Heart left ventricle (tissue), 16 donors: ENCODE measurements at regions not wholly inside any gene's neighbourhood (a gene's known extent, or its start where the extent isn't known, plus 50 kb on each side); places are given as distances from the start of the nearest gene placed in this dataset.
A peak's percentile ranks its signal among the peaks of the same experiment; 100 is the strongest.

Source experiments
- ATAC-seq, 4 donors: fragments of 200-7000 bp; cut with Tn5 transposase; one replicate each; pipeline ENCODE4 v1.9.1; 2020 to 2022; ENCODE audit warnings: moderate library complexity in 4 of 4, mild to moderate bottlenecking in 3 of 4, moderate number of reproducible peaks in 1 of 4
- DNase-seq, 5 donors: peaks; one replicate each; pipeline ENCODE4 v3.0.0-alpha.2; 2020
- H3K27ac ChIP-seq, 12 donors: fragments of 200-600 bp; sonication (generic) in 4 of 12; one replicate each; pipeline versions ENCODE4 v1.5.0 to v1.8.0; 2016 to 2022; ENCODE audit warnings: mild to moderate bottlenecking in 2 of 12
- H3K27me3 ChIP-seq, 9 donors: fragments of 200-600 bp; sonication (generic) in 2 of 9; one replicate each; pipeline versions ENCODE4 v1.5.1 to v1.8.0; 2016 to 2022; ENCODE audit warnings: mild to moderate bottlenecking in 3 of 9
- H3K36me3 ChIP-seq, 9 donors: fragments of 200-600 bp; sonication (generic) in 2 of 9; one replicate each; pipeline versions ENCODE4 v1.5.0 to v1.8.0; 2018 to 2022; ENCODE audit warnings: mild to moderate bottlenecking in 2 of 9
- H3K4me1 ChIP-seq, 12 donors: fragments of 200-600 bp; sonication (generic) in 4 of 12; one replicate each; pipeline versions ENCODE4 v1.5.0 to v1.8.0; 2016 to 2022; ENCODE audit warnings: mild to moderate bottlenecking in 3 of 12
- H3K4me3 ChIP-seq, 12 donors: fragments of 200-600 bp; sonication (generic) in 4 of 12; one replicate each; pipeline versions ENCODE4 v1.5.0 to v1.8.0; 2017 to 2022; ENCODE audit warnings: mild to moderate bottlenecking in 9 of 12, moderate library complexity in 4 of 12
- H3K9me3 ChIP-seq, 12 donors: fragments of 200-600 bp; sonication (generic) in 4 of 12; one replicate each; pipeline versions ENCODE4 v1.5.0 to v1.8.0; 2016 to 2022; ENCODE audit warnings: mild to moderate bottlenecking in 1 of 12
- POLR2A ChIP-seq, 2 donors: fragments of 450-650 bp; IDR thresholded peaks; one replicate each; pipeline ENCODE4 v1.6.1; 2017; ENCODE audit warnings: antibody characterized with exemption in 2 of 2, mild to moderate bottlenecking in 2 of 2, moderate library complexity in 2 of 2
- WGBS, 4 donors: extraction: QIAGEN DNeasy Blood & Tissue Kit in 2 of 4; methylation state at CpG; one replicate each; pipeline versions ENCODE4 v1.1.5 to v1.1.7; 2013 to 2018; 5-methylcytosine and 5-hydroxymethylcytosine counted together
- intact Hi-C, 10 donors: fragments of 100-400 bp; cut with DNase I; formaldehyde crosslinking; loops; one replicate each; pipeline versions ENCODE4 v1.11.1 to v1.14.2; 2022
- TF ChIP-seq, protein P1 (sequence below), 12 donors: fragments of 200-600 bp; sonication (generic) in 4 of 12; IDR thresholded peaks; one replicate each; pipeline versions ENCODE4 v1.5.0 to v1.8.0; 2018 to 2022; ENCODE audit warnings: antibody characterized with exemption in 12 of 12, mild to moderate bottlenecking in 5 of 12
- donor health status: ischemic (EF 13 %, LVEDD 7.1; RV severe dilation, severe dysfunction).
- donor health status: healthy with polysubstance abuse.
- donor health status: DM: no; HTN: yes; CAD: no.
- donor health status: DM: no; HTN: no; CAD: no.
- donor health status: ischemic (EF 25% LVEDD 6.9; RV normal size, moderate dysfunction).
- donor health status: ischemic (EF 25% LVEDD 5.7; RV mildly dilated, moderate dysfunction).
- donor health status: healthy.
- donor health status: DM: yes; HTN: yes; CAD: no.
- donor health status: ischemic (EF 35%, LVEDD 5.7; RV mildly dilated, moderate dysfunction).
- donor health status: nonischemic (EF 11% LVEDD 7.7; RV severe dilation, severe dysfunction).
- donor health status: DM: yes; HTN: yes; CAD: no.
- donor health status: PGD.
- donor health status: ischemic (EF 29% LVEDD 5.4; RV normal size, mild dysfunction).
- donor health status: nonischemic (EF 23%, LVEDD 6.1; RV moderate dilation, normal function).

DNA sequence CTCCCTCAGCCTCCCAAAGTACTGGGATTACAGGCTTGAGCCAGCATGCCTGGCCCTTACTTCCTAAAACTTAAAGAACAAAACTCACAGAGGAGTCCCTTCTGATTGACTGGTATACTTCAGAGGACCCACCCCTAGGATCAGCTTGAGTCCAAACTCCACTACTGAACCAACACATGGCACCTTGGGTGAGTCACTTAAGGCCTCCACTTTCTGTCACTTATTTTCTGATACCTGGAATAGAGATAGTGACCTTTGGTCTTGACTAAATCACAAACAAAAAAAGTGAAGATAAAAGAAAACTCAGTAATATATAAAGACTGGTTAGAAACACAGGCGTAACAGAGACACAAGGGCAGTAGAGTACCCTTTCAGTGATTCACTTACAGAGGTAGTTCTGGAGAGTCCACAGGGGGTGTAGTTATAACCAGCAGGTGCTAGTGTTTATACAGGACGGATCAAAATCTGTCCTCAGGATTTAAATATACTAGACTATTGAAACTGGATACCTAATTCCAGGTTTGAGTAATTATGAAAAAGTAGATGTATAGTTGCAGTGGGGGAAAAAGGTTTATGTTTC is 274.3 kb upstream of the ANKRD55 start:
- TF ChIP-seq, protein P1, sequence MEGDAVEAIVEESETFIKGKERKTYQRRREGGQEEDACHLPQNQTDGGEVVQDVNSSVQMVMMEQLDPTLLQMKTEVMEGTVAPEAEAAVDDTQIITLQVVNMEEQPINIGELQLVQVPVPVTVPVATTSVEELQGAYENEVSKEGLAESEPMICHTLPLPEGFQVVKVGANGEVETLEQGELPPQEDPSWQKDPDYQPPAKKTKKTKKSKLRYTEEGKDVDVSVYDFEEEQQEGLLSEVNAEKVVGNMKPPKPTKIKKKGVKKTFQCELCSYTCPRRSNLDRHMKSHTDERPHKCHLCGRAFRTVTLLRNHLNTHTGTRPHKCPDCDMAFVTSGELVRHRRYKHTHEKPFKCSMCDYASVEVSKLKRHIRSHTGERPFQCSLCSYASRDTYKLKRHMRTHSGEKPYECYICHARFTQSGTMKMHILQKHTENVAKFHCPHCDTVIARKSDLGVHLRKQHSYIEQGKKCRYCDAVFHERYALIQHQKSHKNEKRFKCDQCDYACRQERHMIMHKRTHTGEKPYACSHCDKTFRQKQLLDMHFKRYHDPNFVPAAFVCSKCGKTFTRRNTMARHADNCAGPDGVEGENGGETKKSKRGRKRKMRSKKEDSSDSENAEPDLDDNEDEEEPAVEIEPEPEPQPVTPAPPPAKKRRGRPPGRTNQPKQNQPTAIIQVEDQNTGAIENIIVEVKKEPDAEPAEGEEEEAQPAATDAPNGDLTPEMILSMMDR (IDR thresholded peaks at IDR 0.05): no peak
- TF ChIP-seq POLR2A (IDR thresholded peaks at IDR 0.05): no peak
- H3K27me3 ChIP-seq: no peaks in the 10 kb centered on the region
- intact Hi-C loops: no loop called here
- DNase-seq: no peak
- H3K27ac ChIP-seq: no peak overlapping the region
- H3K9me3 ChIP-seq: peaks cover 0 to 3% (median 0%) of the 10 kb centered on the region in 12 donors
- peaks cover 0 to 18% (median 7%) of the 10 kb centered on the region in 12 donors for H3K4me1 ChIP-seq
- no peak overlapping the region for H3K4me3 ChIP-seq
- WGBS, 4 donors: 93 to 98% (median 95%) methylated on average over 2 of the region's 2 CpGs
- ATAC-seq: no peak
- no peaks in the 10 kb centered on the region for H3K36me3 ChIP-seq

DNA sequence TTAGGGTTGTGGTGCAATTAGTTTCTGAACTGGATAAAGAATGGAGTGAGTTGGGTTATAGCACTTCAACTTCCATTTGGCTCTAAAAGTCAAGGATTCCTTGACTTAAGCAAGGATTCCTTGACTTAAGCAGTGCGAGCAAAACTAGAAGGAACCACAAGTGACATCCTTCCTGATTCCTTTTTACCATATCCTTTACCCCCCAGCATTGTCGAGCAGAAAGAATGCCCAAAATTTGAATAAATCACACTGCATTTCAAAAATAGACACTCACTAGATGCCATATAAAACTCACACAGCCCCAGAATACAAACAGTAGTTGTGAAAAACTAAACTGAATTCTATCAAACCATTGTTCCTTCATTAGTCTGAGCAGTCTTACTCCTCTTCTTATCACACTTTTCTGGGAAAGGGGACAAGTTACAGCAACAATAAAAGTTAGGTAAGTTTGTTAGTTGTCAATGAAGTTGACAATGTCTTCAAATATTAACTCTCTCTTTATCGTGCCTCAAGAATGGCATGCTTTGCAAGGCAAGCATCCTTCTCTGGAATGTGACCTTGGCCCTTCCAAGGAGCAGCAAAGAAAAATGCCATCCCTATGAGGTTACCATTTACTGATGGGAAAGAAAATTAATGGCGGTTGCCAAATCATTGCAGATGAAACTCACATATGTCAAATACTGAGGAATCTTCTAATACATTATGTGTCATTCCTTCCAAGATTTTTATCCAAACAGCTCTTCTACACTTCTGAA is 273.3 kb upstream of the ANKRD55 start:
- TF ChIP-seq, protein P1 (IDR thresholded peaks at IDR 0.05): no peak
- no peak for TF ChIP-seq POLR2A (IDR thresholded peaks at IDR 0.05)
- Histone ChIP-seq H3K9me3 (peaks cover 0 to 3% (median 0%) of the 10 kb centered on the region in 12 donors), H3K4me1 (peaks cover 0 to 17% (median 7%) of the 10 kb centered on the region in 12 donors), H3K27me3 (no peaks in the 10 kb centered on the region), H3K4me3 (no peak overlapping the region), H3K27ac (no peak overlapping the region), H3K36me3 (no peaks in the 10 kb centered on the region)
- DNase-seq (no peak), ATAC-seq (no peak)
- intact Hi-C loops: no loop called here
- 68 to 78% (median 73%) methylated on average over 4 of the region's 4 CpGs for WGBS, 4 donors

DNA sequence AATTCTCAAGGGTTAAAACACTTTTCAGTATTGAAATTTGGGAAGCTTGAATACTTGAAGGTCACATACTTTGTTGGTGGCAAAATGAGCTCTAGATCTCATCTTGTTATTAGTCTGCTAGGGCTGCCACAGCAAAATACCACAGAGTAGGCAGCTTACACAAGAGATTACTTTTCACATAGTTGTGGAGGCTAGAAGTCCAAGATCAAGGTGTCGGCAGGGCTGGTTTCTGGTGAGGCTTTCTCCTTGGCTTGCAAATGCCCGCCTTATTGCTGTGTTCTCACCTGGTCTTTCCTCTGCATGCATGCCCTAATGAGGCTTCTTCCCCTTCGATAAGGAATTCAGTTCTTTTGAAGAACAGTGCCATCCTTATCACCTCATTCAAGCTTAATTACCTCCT is 270.8 kb upstream of the ANKRD55 start:
- intact Hi-C loops: no loop called here
- DNase-seq (no peak), ATAC-seq (no peak)
- WGBS, 4 donors: 91 to 98% (median 97%) methylated on average over 3 of the region's 3 CpGs
- Histone ChIP-seq H3K4me3 (no peak overlapping the region), H3K27ac (no peak overlapping the region), H3K36me3 (no peaks in the 10 kb centered on the region), H3K27me3 (no peaks in the 10 kb centered on the region), H3K9me3 (peaks cover 0 to 3% (median 0%) of the 10 kb centered on the region in 12 donors), H3K4me1 (peaks cover 0 to 27% (median 10%) of the 10 kb centered on the region in 12 donors)
- TF ChIP-seq POLR2A (IDR thresholded peaks at IDR 0.05): no peak
- TF ChIP-seq, protein P1 (IDR thresholded peaks at IDR 0.05): no peak

DNA sequence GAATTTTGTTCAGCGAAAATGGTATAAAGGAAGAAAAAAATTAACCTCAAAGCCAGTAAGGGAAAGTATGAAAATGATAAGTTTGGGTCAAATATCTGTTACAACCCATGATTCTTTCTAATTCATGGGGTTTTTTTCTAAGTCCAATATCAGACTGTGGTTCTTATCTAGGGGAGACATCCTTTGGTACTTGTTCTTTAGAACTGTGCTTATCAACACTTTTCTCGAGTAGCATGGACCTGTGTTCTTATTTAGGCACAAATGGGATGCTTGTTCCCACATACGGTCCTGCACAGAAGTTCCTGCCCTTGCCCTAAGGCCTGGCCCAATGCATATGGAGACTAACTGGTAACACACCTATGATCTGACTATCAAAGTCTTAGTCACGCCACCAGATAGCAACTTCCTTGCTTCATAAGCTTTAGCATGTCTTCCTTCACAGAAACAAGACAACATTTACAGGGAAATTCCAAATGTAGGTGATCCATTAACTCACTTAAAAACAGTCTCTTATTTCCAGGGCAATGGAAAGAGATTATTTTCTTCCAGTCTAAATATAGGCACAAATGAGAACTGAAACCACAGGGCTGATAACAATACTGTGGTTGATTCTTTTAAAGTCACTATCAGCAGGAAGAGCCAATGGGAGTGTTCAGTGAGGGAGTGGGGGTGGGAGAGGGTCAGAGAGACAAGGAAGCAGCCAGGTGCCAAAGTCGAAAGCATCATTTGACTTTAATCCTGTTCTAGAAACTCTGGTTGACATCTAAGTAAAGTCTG is 268.8 kb upstream of the ANKRD55 start:
- H3K27ac ChIP-seq: peak overlapping the region in 2 of 12 donors; percentile 32
- no peak overlapping the region for H3K4me3 ChIP-seq
- H3K4me1 ChIP-seq: peaks cover 0 to 35% (median 15%) of the 10 kb centered on the region in 12 donors
- DNase-seq (no peak), ATAC-seq (peak in 2 of 4 donors; percentile 66 to 81)
- H3K36me3 ChIP-seq: no peaks in the 10 kb centered on the region
- intact Hi-C loops: no loop called here
- TF ChIP-seq, protein P1 (IDR thresholded peaks at IDR 0.05): no peak
- no peak for TF ChIP-seq POLR2A (IDR thresholded peaks at IDR 0.05)
- peaks cover 0 to 3% (median 0%) of the 10 kb centered on the region in 12 donors for H3K9me3 ChIP-seq
- H3K27me3 ChIP-seq: no peaks in the 10 kb centered on the region
- WGBS, 4 donors: 48 to 56% (median 52%) methylated on average over 5 of the region's 5 CpGs
